ENCODE measurements at regions not wholly inside any gene's neighbourhood (a gene's known extent, or its start where the extent isn't known, plus 50 kb on each side); places are given as distances from the start of the nearest gene placed in this dataset.

- intact Hi-C loops (cut with micrococcal nuclease), result no loop called here
These were observed 262.8 kb downstream of the FOXO1 start for GRCh38 chr13:40403509-40404241.

GRCh38 chr13:40404407-40404806, 262.0 kb downstream of the FOXO1 start:
- H3K27ac Mint-ChIP-seq, result no peak overlapping the region

More at GRCh38 chr13:40403509-40404241, 262.8 kb downstream of the FOXO1 start:
- H3K27ac Mint-ChIP-seq, result no peak overlapping the region
- no peaks in the 10 kb centered on the region for H3K36me3 Mint-ChIP-seq (ENCODE audit: low read depth)
- H3K4me3 Mint-ChIP-seq, result no peak overlapping the region
- no peaks in the 10 kb centered on the region for H3K9me3 Mint-ChIP-seq
- no peaks in the 10 kb centered on the region for H3K27me3 Mint-ChIP-seq (ENCODE audit: insufficient read depth)
- no peak for DNase-seq (ENCODE audit: low spot score)
- peaks cover 22% of the 10 kb centered on the region for H3K4me1 Mint-ChIP-seq (ENCODE audit: low read depth)

GRCh38 chr13:40404967-40405716, 261.3 kb downstream of the FOXO1 start:
- H3K9me3 Mint-ChIP-seq, result no peaks in the 10 kb centered on the region

More at GRCh38 chr13:40404407-40404806, 262.0 kb downstream of the FOXO1 start:
- H3K4me3 Mint-ChIP-seq, result no peak overlapping the region
- intact Hi-C loops (cut with micrococcal nuclease), result no loop called here
- no peaks in the 10 kb centered on the region for H3K9me3 Mint-ChIP-seq
- H3K36me3 Mint-ChIP-seq (ENCODE audit: low read depth), result no peaks in the 10 kb centered on the region
- no peak for DNase-seq (ENCODE audit: low spot score)
- H3K27me3 Mint-ChIP-seq (ENCODE audit: insufficient read depth), result no peaks in the 10 kb centered on the region
- H3K4me1 Mint-ChIP-seq (ENCODE audit: low read depth), result peaks cover 22% of the 10 kb centered on the region

DNA sequence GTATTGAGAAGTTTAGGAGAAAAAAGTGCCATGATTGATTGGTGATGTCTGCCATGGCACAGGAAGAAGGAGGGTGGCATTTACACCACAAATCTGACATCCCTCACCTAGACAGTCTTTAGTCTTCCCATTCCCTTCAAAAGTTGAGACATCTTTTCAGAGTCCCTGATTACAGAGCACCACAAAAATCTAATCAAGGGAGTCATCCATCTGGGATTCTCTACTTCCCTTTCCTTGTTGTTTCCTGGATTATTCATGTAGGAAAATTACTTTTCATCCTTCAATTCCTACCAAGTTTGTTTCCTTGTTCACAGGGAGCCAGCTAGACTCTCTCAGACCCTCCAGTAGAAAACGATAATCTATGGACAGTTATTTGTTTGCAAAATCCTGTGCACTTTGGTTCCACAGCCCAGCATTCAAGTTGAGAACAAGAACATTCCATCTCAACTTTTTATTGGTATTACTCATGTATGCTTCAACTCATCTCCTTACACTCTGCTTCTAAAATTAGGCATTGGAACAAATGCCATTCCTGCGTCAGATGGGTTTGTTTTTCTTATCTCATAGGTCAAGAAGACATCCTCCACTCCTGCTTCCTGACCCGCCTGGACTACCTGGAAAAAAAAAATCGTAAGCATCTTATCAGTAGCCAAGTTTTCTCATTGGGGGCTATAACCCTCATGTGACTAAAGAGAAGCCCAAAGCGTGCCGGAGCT, 259.9 kb downstream of the FOXO1 start:
- Mint-ChIP-seq H3K9me3 (peaks cover 6% of the 10 kb centered on the region), H3K4me3 (no peak overlapping the region), H3K36me3 (ENCODE audit: low read depth) (peaks cover 2% of the 10 kb centered on the region), H3K27ac (no peak overlapping the region), H3K4me1 (ENCODE audit: low read depth) (peaks cover 17% of the 10 kb centered on the region), H3K27me3 (ENCODE audit: insufficient read depth) (no peaks in the 10 kb centered on the region)
- intact Hi-C loops (cut with micrococcal nuclease), result no loop called here
- no peak for DNase-seq (ENCODE audit: low spot score)

More at GRCh38 chr13:40404967-40405716, 261.3 kb downstream of the FOXO1 start:
- Mint-ChIP-seq H3K27me3 (ENCODE audit: insufficient read depth) (no peaks in the 10 kb centered on the region), H3K27ac (no peak overlapping the region), H3K4me1 (ENCODE audit: low read depth) (peaks cover 22% of the 10 kb centered on the region), H3K4me3 (no peak overlapping the region), H3K36me3 (ENCODE audit: low read depth) (no peaks in the 10 kb centered on the region)
- intact Hi-C loops (cut with micrococcal nuclease), result no loop called here
- DNase-seq (ENCODE audit: low spot score), result no peak

DNA sequence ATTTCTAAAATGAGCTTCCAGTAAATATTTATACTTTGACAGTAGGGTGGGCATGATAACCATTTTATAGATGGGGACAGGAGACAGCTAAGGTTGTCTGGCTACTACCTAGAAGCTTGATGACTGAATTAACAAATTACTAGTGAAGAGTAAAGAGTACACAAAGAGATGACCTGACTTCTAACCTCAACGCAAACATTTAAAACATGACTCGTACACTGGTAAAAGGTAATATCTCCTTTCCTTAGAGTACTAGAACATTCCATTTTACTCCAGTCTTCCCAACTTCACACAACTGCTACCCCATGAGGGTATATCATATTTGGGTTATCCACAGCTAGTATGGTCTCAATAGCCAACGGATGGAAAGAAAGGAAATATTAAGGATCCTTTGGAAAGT, 258.9 kb downstream of the FOXO1 start:
- peaks cover 6% of the 10 kb centered on the region for H3K9me3 Mint-ChIP-seq
- peaks cover 7% of the 10 kb centered on the region for H3K4me1 Mint-ChIP-seq (ENCODE audit: low read depth)

DNA sequence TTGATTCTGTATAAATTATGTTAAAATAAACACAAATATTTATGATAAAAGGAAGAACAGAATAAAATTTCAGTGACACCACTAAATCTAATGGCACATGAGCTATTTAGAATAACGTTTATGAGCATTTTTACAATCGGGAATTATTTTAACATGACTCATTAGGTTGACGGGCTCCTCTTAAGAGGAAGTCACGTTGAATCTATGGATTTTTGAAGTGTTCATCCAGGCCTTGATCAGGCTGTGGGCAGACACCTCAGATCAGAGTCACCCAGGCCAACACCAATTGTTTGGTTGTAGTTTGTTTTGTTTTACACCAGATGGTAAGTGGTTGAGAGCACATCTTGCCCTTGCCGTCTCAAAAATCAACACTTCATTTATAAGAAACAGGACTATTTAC, 257.8 kb downstream of the FOXO1 start:
- Mint-ChIP-seq H3K4me1 (ENCODE audit: low read depth) (no peaks in the 10 kb centered on the region), H3K4me3 (no peak overlapping the region), H3K36me3 (ENCODE audit: low read depth) (peaks cover 2% of the 10 kb centered on the region), H3K27ac (no peak overlapping the region), H3K27me3 (ENCODE audit: insufficient read depth) (no peaks in the 10 kb centered on the region), H3K9me3 (peaks cover 6% of the 10 kb centered on the region)
- intact Hi-C loops (cut with micrococcal nuclease), result no loop called here
- no peak for DNase-seq (ENCODE audit: low spot score)

More for the DNA sequence above, 258.9 kb downstream of the FOXO1 start:
- no peak overlapping the region for H3K4me3 Mint-ChIP-seq
- H3K27me3 Mint-ChIP-seq (ENCODE audit: insufficient read depth), result no peaks in the 10 kb centered on the region
- H3K36me3 Mint-ChIP-seq (ENCODE audit: low read depth), result peaks cover 2% of the 10 kb centered on the region
- intact Hi-C loops (cut with micrococcal nuclease), result no loop called here
- no peak for DNase-seq (ENCODE audit: low spot score)
- no peak overlapping the region for H3K27ac Mint-ChIP-seq

GRCh38 chr13:40409278-40409677, 257.2 kb downstream of the FOXO1 start:
- peaks cover 2% of the 10 kb centered on the region for H3K36me3 Mint-ChIP-seq (ENCODE audit: low read depth)
- no peaks in the 10 kb centered on the region for H3K27me3 Mint-ChIP-seq (ENCODE audit: insufficient read depth)
- no peak overlapping the region for H3K4me3 Mint-ChIP-seq
- H3K4me1 Mint-ChIP-seq (ENCODE audit: low read depth), result no peaks in the 10 kb centered on the region
- peaks cover 6% of the 10 kb centered on the region for H3K9me3 Mint-ChIP-seq
- intact Hi-C loops (cut with micrococcal nuclease), result no loop called here
- no peak overlapping the region for H3K27ac Mint-ChIP-seq
- DNase-seq (ENCODE audit: low spot score), result no peak

DNA sequence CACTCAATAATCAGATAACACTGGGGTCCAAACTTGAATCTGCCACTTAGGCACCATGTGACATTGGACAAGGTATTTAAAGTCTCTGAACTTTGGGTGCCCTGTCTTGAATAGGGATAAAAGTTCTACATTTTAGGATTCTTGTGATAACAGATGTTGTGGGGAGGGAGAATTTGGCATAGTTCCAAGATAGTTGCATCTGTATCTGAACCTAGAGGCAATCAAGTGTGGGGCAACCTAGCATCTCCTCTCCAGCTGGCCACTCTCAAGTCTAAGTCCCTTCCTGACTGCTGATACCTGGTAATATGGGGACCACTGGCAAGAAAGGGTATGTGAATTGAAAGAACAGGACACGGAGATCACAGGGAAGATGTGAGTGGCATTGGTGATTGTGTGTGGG, 256.1 kb downstream of the FOXO1 start:
- DNase-seq (ENCODE audit: low spot score), result no peak
- Mint-ChIP-seq H3K27ac (no peak overlapping the region), H3K27me3 (ENCODE audit: insufficient read depth) (no peaks in the 10 kb centered on the region), H3K9me3 (peaks cover 6% of the 10 kb centered on the region), H3K4me1 (ENCODE audit: low read depth) (no peaks in the 10 kb centered on the region), H3K4me3 (no peak overlapping the region), H3K36me3 (ENCODE audit: low read depth) (peaks cover 2% of the 10 kb centered on the region)
- intact Hi-C loops (cut with micrococcal nuclease), result no loop called here

DNA sequence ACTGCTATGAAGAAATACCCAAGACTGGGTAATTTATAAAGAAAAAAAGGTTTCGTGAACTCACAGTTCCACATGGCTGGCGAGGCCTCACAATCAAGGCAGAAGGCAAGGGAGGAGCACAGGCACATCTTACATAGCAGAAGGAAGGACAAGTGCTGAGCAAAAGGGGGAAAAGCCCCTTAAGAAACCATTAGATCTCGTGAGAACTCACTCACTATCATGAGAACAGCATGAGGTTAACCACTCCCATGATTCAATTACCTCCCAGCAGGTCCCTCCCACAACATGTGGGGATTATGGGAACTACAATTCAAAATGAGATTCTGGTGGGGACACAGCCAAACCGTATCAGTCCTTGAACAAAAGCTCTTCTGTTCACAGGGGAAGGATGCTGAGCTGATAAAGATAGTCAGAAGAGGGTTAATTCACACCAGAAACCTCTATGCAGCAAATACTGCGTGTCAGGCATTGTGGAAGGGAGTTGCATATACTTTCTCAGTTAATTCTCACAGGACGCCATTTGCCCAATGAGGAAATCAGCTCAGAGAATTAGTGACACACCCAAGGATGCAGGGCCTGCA, 246.2 kb downstream of the FOXO1 start:
- no peaks in the 10 kb centered on the region for H3K36me3 Mint-ChIP-seq (ENCODE audit: low read depth)
- no peak for DNase-seq (ENCODE audit: low spot score)
- no peak overlapping the region for H3K4me3 Mint-ChIP-seq
- intact Hi-C loops (cut with micrococcal nuclease), result no loop called here
- peaks cover 16% of the 10 kb centered on the region for H3K9me3 Mint-ChIP-seq
- no peaks in the 10 kb centered on the region for H3K4me1 Mint-ChIP-seq (ENCODE audit: low read depth)
- no peak overlapping the region for H3K27ac Mint-ChIP-seq
- H3K27me3 Mint-ChIP-seq (ENCODE audit: insufficient read depth), result no peaks in the 10 kb centered on the region

DNA sequence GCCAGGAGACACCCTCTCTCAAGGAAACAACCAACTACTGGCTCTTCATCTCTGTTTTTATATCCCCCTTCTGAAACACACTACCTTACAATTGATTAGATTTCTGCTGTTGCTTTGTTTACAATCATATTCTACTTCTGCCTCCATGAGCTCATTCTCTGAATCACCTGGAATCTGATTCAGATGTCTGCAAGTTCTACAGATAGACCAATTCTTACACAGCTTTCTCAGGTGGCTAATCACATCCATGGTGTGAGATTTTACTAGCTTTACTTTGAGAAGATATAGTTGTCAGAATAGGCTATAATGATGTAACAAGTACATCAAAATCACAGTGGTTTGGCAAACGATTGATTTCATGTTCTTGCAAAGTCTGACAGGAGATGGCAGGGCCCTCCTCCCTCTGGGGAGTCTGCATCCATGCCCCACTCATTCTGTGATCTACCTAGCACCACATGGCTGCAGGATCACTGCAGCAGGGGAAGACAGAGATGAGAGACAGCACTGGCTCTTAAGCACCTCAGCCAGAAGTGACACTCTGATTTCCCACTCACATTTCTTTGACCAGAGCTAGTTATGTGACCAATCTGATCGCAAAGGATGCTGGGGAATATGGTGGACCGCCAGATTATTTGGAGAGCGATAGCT, 243.7 kb downstream of the FOXO1 start:
- no peak overlapping the region for H3K27ac Mint-ChIP-seq
- intact Hi-C loops (cut with micrococcal nuclease), result no loop called here
- no peak for DNase-seq (ENCODE audit: low spot score)
- H3K36me3 Mint-ChIP-seq (ENCODE audit: low read depth), result no peaks in the 10 kb centered on the region
- H3K27me3 Mint-ChIP-seq (ENCODE audit: insufficient read depth), result no peaks in the 10 kb centered on the region
- no peak overlapping the region for H3K4me3 Mint-ChIP-seq
- no peaks in the 10 kb centered on the region for H3K9me3 Mint-ChIP-seq
- H3K4me1 Mint-ChIP-seq (ENCODE audit: low read depth), result no peaks in the 10 kb centered on the region

GRCh38 chr13:40428354-40428753, 238.1 kb downstream of the FOXO1 start:
- H3K4me1 Mint-ChIP-seq (ENCODE audit: low read depth), result peaks cover 9% of the 10 kb centered on the region
- no peak overlapping the region for H3K4me3 Mint-ChIP-seq
- intact Hi-C loops (cut with micrococcal nuclease), result no loop called here
- no peaks in the 10 kb centered on the region for H3K27me3 Mint-ChIP-seq (ENCODE audit: insufficient read depth)
- H3K36me3 Mint-ChIP-seq (ENCODE audit: low read depth), result peaks cover 1% of the 10 kb centered on the region
- no peak overlapping the region for H3K27ac Mint-ChIP-seq
- H3K9me3 Mint-ChIP-seq, result no peaks in the 10 kb centered on the region
- no peak for DNase-seq (ENCODE audit: low spot score)

DNA sequence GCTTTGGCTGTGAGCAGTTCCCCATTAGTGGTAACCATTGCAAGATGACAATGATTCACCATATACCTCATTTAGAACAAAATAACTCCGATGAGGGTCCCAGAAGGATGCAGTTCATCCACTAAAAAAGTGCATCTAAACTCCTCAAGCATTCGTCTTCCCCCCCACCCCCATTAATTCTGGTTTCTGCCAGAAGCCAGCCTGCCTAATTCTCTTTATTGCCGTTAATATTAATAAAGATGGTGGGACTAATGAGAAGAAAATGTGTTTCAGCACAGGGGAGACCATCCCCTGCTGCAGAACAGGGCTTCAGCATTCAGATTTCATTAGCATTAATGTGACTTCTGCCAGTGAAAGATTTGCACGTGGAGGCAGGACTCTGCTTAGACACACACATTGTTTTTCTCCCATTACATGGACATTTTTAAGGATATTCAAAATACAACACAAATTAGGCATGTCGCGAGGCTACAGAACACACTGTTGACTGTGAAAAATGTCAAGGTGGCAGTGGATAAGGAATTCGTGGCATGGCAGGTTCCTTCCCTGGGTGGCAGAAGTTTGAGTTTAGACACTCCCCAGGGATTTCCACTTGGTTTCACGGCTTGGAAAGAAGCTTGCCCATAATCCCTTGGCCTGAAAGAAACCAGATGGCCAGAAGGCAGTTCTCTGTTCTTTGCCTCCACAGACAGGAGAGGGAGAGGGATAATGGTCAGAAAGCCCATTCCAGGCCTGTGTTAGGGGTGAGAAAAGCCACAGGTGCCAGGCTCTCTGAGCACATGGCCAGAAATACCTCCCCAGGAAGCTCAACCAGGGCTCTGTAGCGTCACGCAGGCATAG, 236.5 kb downstream of the FOXO1 start:
- intact Hi-C loops (cut with micrococcal nuclease), result no loop called here
- peaks cover 21% of the 10 kb centered on the region for H3K4me1 Mint-ChIP-seq (ENCODE audit: low read depth)
- H3K36me3 Mint-ChIP-seq (ENCODE audit: low read depth), result peaks cover 1% of the 10 kb centered on the region
- H3K27me3 Mint-ChIP-seq (ENCODE audit: insufficient read depth), result no peaks in the 10 kb centered on the region
- H3K9me3 Mint-ChIP-seq, result no peaks in the 10 kb centered on the region
- no peak overlapping the region for H3K4me3 Mint-ChIP-seq
- DNase-seq (ENCODE audit: low spot score), result no peak
- no peak overlapping the region for H3K27ac Mint-ChIP-seq
